WTC11 (cell line): ENCODE measurements at regions not wholly inside any gene's neighbourhood (a gene's known extent, or its start where the extent isn't known, plus 50 kb on each side); places are given as distances from the start of the nearest gene placed in this dataset.
A peak's percentile ranks its signal among the peaks of the same experiment; 100 is the strongest.

ENCODE experiments used
- ATAC-seq: fragments of 200-7000 bp; cut with Tn5 transposase; 2 replicates; pipeline ENCODE4 v1.10.0; 2021; ENCODE audit warnings: mild to moderate bottlenecking, moderate library complexity
- CTCF ChIA-PET: fragments of 300-600 bp; sonication (Branson Sonifier 250); formaldehyde crosslinking; loops from one replicate; lab custom pipeline; 2021; ENCODE audit warnings: antibody characterized with exemption; lab: Charles Lee
- POLR2A ChIA-PET: fragments of 350-600 bp; sonication (Branson Sonifier 250); formaldehyde crosslinking; loops from one replicate; lab custom pipeline; 2021; ENCODE audit warnings: antibody characterized with exemption; lab: Charles Lee
- DNase-seq: peaks from one replicate; pipeline ENCODE4 v3.0.0; 2021; ENCODE audit warnings: low spot score
- H3K27ac Mint-ChIP-seq: 2 replicates; pipeline ENCODE4 v1.8.0; 2021; ENCODE audit warnings: mixed read lengths
- H3K27me3 Mint-ChIP-seq: 2 replicates; pipeline ENCODE4 v1.8.0; 2021; ENCODE audit warnings: low read depth, mild to moderate bottlenecking, moderate library complexity, mixed read lengths
- H3K36me3 Mint-ChIP-seq: 2 replicates; pipeline ENCODE4 v1.8.0; 2021; ENCODE audit warnings: mixed read lengths
- H3K4me1 Mint-ChIP-seq: 2 replicates; pipeline ENCODE4 v1.8.0; 2022; ENCODE audit warnings: mixed read lengths
- H3K4me3 Mint-ChIP-seq: 2 replicates; pipeline ENCODE4 v1.8.0; 2021; ENCODE audit warnings: mild to moderate bottlenecking, moderate library complexity, mixed read lengths
- H3K9me3 Mint-ChIP-seq: 2 replicates; pipeline ENCODE4 v1.8.0; 2021; ENCODE audit warnings: mixed read lengths
- CREB1 ChIP-seq: sonication (generic); formaldehyde crosslinking; IDR thresholded peaks from 2 replicates; pipeline ENCODE4 v1.8.0; 2023; ENCODE audit warnings: mild to moderate bottlenecking, missing genetic modification reagents
- IRF2 ChIP-seq: sonication (generic); formaldehyde crosslinking; IDR thresholded peaks from 2 replicates; pipeline ENCODE4 v1.8.0; 2022; ENCODE audit warnings: low read depth, missing genetic modification reagents, borderline replicate concordance
- JUN ChIP-seq: sonication (generic); formaldehyde crosslinking; IDR thresholded peaks from 2 replicates; pipeline ENCODE4 v1.8.0; 2023; ENCODE audit warnings: mild to moderate bottlenecking, missing genetic modification reagents
- MYBL2 ChIP-seq: sonication (generic); formaldehyde crosslinking; IDR thresholded peaks from 2 replicates; pipeline ENCODE4 v1.8.1; 2023; ENCODE audit warnings: mild to moderate bottlenecking, moderate library complexity, missing genetic modification reagents
- NFE2L1 ChIP-seq: sonication (generic); formaldehyde crosslinking; IDR thresholded peaks from 2 replicates; pipeline ENCODE4 v1.8.1; 2023; ENCODE audit warnings: missing genetic modification reagents
- NFYB ChIP-seq: sonication (generic); formaldehyde crosslinking; conservative IDR thresholded peaks from 2 replicates; pipeline ENCODE4 v1.8.0; 2022; ENCODE audit warnings: low read depth, missing genetic modification reagents
- TEAD4 ChIP-seq: sonication (generic); formaldehyde crosslinking; IDR thresholded peaks from 2 replicates; pipeline ENCODE4 v1.8.0; 2022; ENCODE audit warnings: mild to moderate bottlenecking, missing genetic modification reagents
- ZNF138 ChIP-seq: sonication (generic); formaldehyde crosslinking; conservative IDR thresholded peaks from 2 replicates; pipeline ENCODE4 v1.8.1; 2022; ENCODE audit warnings: mild to moderate bottlenecking, moderate library complexity, missing genetic modification reagents
- ZNF219 ChIP-seq: sonication (generic); formaldehyde crosslinking; IDR thresholded peaks from 2 replicates; pipeline ENCODE4 v1.8.0; 2023; ENCODE audit warnings: missing genetic modification reagents, mild to moderate bottlenecking, borderline replicate concordance
- TF ChIP-seq, protein P1 (sequence below): sonication (generic); formaldehyde crosslinking; conservative IDR thresholded peaks from 2 replicates; pipeline ENCODE4 v1.8.1; 2023; ENCODE audit warnings: mild to moderate bottlenecking, low read depth, missing genetic modification reagents, moderate library complexity
- TF ChIP-seq, protein P2 (sequence below): sonication (generic); formaldehyde crosslinking; conservative IDR thresholded peaks from 2 replicates; pipeline ENCODE4 v1.8.1; 2022; ENCODE audit warnings: mild to moderate bottlenecking, missing genetic modification reagents
- TF ChIP-seq, protein P3 (sequence below): sonication (generic); formaldehyde crosslinking; IDR thresholded peaks from 2 replicates; pipeline ENCODE4 v1.8.1; 2022; ENCODE audit warnings: low read depth, missing genetic modification reagents, borderline replicate concordance
- TF ChIP-seq, protein P4 (sequence below): fragments of 250-450 bp; sonication (Bioruptor Pico); conservative IDR thresholded peaks from 2 replicates; pipeline ENCODE4 v1.9.0; 2021; ENCODE audit warnings: mild to moderate bottlenecking
- TF ChIP-seq, protein P5 (sequence below): sonication (generic); formaldehyde crosslinking; IDR thresholded peaks from 2 replicates; pipeline ENCODE4 v1.8.0; 2023; ENCODE audit warnings: missing genetic modification reagents, mild to moderate bottlenecking, borderline replicate concordance
- TF ChIP-seq, protein P6 (sequence below): sonication (generic); formaldehyde crosslinking; IDR thresholded peaks from 2 replicates; pipeline ENCODE4 v1.8.0; 2022; ENCODE audit warnings: mild to moderate bottlenecking, missing genetic modification reagents

DNA sequence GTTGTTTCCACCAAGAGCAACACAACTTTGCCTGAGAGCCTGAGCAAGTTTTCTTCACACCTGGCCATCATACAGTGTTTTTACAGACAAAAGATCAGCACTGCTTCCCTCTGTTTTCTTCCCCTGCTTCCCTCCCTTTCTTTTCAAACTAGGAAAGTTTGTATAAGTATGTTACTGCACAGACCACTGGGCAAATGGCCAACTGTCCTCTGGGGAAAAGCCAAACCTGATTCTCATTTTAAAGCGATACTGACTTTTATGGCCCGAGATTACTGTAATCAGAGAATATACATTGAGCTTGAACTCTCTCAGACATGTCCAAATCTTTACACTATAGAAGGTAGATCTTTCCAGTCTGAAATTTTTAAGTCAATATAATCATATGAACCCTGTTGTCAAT lies 415.0 kb downstream of the NFIB start:
- TF ChIP-seq IRF2 (CRISPR knock-in tag) = no peak
- TF ChIP-seq, protein P1, sequence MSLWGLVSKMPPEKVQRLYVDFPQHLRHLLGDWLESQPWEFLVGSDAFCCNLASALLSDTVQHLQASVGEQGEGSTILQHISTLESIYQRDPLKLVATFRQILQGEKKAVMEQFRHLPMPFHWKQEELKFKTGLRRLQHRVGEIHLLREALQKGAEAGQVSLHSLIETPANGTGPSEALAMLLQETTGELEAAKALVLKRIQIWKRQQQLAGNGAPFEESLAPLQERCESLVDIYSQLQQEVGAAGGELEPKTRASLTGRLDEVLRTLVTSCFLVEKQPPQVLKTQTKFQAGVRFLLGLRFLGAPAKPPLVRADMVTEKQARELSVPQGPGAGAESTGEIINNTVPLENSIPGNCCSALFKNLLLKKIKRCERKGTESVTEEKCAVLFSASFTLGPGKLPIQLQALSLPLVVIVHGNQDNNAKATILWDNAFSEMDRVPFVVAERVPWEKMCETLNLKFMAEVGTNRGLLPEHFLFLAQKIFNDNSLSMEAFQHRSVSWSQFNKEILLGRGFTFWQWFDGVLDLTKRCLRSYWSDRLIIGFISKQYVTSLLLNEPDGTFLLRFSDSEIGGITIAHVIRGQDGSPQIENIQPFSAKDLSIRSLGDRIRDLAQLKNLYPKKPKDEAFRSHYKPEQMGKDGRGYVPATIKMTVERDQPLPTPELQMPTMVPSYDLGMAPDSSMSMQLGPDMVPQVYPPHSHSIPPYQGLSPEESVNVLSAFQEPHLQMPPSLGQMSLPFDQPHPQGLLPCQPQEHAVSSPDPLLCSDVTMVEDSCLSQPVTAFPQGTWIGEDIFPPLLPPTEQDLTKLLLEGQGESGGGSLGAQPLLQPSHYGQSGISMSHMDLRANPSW (CRISPR knock-in tag) = no peak
- TF ChIP-seq, protein P2, sequence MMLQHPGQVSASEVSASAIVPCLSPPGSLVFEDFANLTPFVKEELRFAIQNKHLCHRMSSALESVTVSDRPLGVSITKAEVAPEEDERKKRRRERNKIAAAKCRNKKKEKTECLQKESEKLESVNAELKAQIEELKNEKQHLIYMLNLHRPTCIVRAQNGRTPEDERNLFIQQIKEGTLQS = no peak
- TF ChIP-seq, protein P3, sequence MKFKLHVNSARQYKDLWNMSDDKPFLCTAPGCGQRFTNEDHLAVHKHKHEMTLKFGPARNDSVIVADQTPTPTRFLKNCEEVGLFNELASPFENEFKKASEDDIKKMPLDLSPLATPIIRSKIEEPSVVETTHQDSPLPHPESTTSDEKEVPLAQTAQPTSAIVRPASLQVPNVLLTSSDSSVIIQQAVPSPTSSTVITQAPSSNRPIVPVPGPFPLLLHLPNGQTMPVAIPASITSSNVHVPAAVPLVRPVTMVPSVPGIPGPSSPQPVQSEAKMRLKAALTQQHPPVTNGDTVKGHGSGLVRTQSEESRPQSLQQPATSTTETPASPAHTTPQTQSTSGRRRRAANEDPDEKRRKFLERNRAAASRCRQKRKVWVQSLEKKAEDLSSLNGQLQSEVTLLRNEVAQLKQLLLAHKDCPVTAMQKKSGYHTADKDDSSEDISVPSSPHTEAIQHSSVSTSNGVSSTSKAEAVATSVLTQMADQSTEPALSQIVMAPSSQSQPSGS (CRISPR knock-in tag) = no peak
- no peak for TF ChIP-seq MYBL2 (CRISPR knock-in tag)
- TF ChIP-seq NFYB (CRISPR knock-in tag) = no peak
- TF ChIP-seq, protein P4, sequence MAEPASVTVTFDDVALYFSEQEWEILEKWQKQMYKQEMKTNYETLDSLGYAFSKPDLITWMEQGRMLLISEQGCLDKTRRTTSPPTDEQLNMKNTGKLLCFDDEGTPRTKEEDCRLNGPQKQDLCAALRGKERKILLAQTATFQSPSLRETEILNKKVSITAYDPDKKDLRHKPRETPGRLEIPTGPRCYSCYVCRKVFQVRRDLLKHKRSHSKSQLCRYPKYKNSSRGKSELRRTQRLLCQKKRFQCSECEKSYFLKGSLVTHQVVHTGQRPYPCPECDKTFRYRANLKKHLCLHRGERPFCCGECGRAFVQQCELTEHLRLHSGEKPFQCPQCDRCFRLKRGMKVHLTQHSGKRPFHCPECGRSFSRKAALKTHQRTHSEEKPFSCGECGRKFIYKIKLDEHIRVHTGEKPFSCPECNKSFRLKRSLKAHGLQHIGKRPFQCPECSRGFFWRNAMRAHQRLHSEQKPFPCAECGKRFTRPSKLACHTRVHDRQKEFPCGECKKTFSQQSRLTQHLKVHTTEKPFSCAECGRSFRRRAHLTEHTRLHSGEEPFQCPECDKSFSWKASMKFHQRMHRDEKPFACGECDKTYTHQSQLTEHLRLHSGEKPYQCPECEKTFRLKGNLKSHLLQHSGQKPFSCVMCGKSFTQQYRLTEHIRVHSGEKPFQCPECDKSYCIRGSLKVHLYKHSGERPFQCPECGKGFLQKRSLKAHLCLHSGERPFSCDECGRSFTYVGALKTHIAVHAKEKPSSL (CRISPR knock-in tag) = no peak
- no peak for TF ChIP-seq JUN
- no peak for TF ChIP-seq ZNF138 (CRISPR knock-in tag)
- TF ChIP-seq ZNF219 (CRISPR knock-in tag) = no peak
- TF ChIP-seq, protein P5, sequence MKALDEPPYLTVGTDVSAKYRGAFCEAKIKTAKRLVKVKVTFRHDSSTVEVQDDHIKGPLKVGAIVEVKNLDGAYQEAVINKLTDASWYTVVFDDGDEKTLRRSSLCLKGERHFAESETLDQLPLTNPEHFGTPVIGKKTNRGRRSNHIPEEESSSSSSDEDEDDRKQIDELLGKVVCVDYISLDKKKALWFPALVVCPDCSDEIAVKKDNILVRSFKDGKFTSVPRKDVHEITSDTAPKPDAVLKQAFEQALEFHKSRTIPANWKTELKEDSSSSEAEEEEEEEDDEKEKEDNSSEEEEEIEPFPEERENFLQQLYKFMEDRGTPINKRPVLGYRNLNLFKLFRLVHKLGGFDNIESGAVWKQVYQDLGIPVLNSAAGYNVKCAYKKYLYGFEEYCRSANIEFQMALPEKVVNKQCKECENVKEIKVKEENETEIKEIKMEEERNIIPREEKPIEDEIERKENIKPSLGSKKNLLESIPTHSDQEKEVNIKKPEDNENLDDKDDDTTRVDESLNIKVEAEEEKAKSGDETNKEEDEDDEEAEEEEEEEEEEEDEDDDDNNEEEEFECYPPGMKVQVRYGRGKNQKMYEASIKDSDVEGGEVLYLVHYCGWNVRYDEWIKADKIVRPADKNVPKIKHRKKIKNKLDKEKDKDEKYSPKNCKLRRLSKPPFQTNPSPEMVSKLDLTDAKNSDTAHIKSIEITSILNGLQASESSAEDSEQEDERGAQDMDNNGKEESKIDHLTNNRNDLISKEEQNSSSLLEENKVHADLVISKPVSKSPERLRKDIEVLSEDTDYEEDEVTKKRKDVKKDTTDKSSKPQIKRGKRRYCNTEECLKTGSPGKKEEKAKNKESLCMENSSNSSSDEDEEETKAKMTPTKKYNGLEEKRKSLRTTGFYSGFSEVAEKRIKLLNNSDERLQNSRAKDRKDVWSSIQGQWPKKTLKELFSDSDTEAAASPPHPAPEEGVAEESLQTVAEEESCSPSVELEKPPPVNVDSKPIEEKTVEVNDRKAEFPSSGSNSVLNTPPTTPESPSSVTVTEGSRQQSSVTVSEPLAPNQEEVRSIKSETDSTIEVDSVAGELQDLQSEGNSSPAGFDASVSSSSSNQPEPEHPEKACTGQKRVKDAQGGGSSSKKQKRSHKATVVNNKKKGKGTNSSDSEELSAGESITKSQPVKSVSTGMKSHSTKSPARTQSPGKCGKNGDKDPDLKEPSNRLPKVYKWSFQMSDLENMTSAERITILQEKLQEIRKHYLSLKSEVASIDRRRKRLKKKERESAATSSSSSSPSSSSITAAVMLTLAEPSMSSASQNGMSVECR (CRISPR knock-in tag) = no peak
- TF ChIP-seq TEAD4 (CRISPR knock-in tag) = no peak
- TF ChIP-seq, protein P6, sequence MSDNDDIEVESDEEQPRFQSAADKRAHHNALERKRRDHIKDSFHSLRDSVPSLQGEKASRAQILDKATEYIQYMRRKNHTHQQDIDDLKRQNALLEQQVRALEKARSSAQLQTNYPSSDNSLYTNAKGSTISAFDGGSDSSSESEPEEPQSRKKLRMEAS (CRISPR knock-in tag) = no peak
- TF ChIP-seq NFE2L1 (CRISPR knock-in tag) = no peak
- no peak for TF ChIP-seq CREB1 (CRISPR knock-in tag)
- ATAC-seq (no peak), DNase-seq (no peak)
- no peaks in the 10 kb centered on the region for H3K9me3 Mint-ChIP-seq
- H3K36me3 Mint-ChIP-seq = no peaks in the 10 kb centered on the region
- H3K27ac Mint-ChIP-seq = 0 out of 2 replicates have a peak overlapping the region, but pooled peaks have one; percentile 12
- H3K4me3 Mint-ChIP-seq = no peak overlapping the region
- POLR2A ChIA-PET = no interaction called here
- CTCF ChIA-PET = no interaction called here
- H3K4me1 Mint-ChIP-seq = peaks cover 43% of the 10 kb centered on the region
- no peaks in the 10 kb centered on the region; the same call in 1 of the 2 replicates for H3K27me3 Mint-ChIP-seq
